Eye (tissue), 1 donor: ENCODE measurements at regions not wholly inside any gene's neighbourhood (a gene's known extent, or its start where the extent isn't known, plus 50 kb on each side); places are given as distances from the start of the nearest gene placed in this dataset.
"Not testable (repeated sequence)": the region's sequence is repeated elsewhere in the genome, so short reads cannot be mapped to it uniquely, and the experiment has no call there.

Source experiments
- DNase-seq: peaks from one replicate; pipeline ENCODE4 v3.0.0-alpha.2; 2015

DNA sequence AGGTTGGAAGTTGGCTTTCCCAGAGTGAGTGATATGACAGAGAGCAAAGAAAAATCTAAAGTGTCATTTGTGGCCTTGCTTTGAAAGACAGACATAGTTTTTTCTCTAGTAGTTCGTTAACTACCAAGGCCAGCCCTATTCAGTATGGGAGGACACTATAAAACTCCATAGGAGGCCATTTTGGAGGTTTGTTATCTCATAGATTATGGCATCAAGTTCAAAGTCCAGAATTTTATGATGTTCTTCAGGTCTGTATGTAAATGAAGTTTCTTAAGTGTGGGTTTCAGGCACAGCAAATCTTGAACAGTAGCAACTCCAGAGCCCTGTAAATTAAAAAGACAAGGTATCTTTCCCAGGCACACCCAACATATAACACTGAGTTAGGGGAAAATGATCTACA is 437.1 kb downstream of the PLPP3 start:
- DNase-seq: no peak

DNA sequence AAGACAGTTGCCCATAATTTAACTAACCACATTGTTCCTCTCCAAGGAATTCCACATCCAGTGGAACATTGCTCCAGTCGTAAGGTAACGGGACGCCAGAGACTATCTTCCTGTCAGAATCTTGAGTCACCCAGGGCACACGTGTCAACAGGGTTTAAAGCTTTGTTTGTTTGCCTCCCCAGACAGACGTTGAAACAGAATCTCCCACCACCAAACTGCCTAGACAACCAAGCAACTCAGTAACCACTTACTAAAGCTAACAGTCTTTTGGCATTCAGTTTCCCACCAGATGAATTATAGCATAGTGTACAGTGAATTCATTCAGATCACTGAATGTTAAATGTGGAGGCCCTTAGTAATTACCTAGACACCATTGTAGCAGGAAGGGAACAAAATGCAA is 439.5 kb downstream of the PLPP3 start:
- no peak for DNase-seq

DNA sequence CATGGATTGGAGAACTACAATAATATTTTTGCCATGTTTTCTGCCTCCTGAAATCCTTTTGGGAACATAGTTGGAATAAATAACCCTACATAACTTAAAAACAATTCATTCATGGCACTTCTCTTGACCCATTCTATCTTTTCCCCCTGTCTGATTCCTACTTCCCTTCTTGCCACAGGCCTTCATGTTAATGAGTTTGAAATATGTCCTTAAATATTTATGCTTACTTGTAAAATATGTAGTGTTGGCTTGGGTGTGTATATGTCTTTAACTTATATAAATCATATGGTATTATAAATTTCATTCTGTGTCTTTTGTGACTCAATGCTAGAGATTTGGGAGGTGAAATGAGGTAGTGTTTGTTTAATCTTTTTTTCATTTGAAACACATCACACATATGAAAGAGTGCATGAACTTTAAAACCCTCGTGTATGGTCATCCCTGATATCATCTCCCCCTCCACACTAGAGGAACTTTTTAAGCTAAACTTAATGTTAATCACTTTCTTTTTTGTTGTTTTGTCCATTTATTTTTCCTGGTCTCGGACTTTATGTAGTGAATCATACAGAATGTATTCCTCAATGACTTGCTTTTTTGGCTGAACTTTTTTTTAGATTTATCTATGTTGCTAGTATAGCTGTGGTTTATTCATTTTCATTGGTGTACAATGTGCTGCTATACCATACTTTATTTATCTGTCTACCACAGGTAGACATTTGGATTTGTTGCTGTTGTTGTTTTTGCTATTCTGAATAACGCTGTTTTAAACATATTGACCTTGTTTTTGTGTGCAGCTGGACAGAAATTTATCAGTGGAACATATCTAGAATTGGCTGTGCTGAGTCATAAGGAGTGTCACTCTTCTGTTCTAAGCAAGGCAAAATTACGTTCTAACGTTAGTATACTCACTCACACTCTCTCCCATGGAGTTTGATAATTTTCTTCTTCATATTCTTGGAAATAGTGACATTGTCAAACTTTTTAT is 441.6 kb downstream of the PLPP3 start:
- DNase-seq: no peak

DNA sequence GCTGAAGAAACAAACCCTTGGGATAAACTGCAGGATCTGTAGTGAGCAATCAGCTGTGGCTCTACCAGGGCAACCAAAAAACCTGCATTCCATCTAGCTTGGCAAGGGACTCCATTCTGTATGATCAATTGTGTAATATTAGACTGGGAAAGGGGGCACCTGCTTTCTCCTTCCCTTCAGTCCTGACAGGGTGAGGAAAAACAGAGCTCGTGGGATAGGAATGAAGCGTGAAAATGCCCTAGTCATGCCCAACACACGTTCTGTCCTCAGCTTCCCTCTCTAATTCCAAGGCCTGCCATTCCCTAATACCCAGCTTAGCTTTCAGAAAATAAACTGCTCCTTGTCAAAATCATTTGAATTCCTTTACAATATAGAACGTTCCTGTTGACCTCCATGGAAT is 442.3 kb downstream of the PLPP3 start:
- no peak for DNase-seq

- no peak for DNase-seq
These were observed 443.6 kb downstream of the PLPP3 start for GRCh38 chr1:56135864-56136147.

GRCh38 chr1:56135069-56135863 is 444.1 kb downstream of the PLPP3 start:
- no peak for DNase-seq

DNA sequence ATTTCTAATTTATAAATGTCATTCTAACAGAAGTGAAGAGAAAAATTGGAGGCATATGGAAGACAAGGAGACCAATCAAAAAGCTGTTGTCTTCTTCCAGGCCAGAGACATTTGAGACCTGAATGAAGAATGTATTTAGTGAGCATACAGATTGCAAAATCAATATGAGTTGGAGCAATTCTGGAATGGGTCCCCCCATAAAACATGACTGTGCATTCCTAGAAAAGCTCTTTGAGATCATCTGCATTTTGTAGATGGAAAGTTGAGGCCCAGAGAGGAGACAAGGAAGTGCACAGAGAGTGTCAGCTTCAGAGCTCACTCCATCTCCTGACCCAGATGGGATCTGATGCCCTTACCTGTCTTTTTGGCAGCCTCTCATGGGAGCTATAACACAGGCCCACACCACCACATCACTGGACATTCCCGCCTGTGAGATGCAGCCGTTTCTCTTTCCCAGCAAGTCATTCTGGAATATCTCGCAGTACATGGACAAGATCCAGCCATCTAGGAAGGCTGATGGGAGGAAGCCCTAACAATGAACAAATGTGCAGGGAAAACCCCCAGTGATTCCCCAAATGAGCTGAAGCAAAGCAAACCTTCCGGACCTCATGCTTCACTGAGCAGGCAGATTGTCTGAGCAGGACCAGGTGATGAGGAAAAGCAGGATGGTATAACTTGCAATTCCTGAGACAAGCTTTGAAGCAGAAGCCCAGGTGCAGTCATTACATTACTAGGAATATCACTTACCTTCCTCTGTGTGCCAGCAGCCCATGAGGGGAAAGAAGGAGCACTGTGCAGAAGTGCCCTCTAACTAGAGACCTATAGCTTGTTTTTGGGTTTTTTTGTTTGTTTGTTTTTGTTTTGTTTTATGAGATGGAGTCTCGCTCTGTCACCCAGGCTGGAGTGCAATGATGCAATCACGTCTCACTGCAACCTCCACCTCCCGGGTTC is 445.6 kb downstream of the PLPP3 start:
- DNase-seq: no peak

- no peak for DNase-seq
These were observed 446.8 kb downstream of the PLPP3 start for GRCh38 chr1:56132520-56132919.

DNA sequence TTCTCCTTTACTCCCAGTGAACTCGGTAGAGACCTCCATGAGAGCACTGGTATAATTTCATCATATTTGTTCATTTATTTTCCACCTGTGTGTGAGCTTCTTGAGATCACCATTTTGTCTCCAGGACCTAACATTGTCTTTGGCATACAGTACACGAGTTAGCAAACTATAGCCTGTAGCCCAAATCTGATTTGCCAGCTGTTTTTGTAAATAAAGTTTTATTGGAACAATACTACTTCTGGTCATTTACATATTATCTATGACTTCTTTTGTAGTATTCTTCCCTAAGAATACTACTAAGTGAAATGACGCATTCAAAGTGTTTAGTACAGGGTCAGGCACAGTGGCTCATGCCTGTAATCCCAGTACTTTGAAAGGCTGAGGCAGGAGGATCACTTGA is 449.5 kb downstream of the PLPP3 start:
- no peak for DNase-seq

DNA sequence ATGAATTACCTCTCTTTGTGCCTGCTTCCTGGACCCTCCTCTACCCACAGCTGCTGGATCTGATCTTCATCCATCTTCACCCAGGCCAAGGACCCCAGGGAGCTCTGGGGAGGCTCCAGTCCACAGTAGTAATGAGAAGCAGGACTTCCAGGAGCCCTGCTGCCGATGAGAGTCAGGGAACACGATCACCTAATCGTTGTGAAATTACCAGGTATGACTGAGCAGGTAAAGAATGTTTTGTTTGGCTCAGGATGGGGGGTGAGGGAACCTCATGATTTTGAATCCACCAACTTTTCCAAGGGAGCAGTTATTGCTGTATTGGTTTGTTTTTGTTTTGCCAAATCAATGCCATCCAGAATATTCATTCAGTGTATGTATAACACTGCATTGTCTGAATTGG is 454.0 kb downstream of the PLPP3 start:
- no peak for DNase-seq

DNA sequence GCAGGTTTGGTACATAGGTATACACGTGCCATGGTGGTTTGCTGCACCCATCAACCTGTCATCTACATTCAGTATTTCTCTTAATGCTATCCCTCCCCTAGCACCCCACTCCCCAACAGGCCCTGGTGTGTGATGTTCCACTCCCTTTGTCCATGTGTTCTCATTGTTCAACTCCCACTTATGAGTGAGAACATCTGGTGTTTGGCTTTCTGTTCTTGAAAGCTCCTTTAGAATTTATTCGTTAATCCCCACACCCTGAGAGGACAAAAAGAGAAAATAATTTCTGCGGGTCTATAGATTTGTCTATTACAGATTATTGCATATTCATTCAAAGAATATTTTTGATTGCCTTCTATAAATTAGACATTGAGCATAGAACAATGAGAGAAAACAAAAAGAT is 455.5 kb downstream of the PLPP3 start:
- DNase-seq: no peak

GRCh38 chr1:56123421-56123820 is 455.9 kb downstream of the PLPP3 start:
- DNase-seq: no peak

GRCh38 chr1:56120021-56120420 is 459.3 kb downstream of the PLPP3 start:
- no peak for DNase-seq

DNA sequence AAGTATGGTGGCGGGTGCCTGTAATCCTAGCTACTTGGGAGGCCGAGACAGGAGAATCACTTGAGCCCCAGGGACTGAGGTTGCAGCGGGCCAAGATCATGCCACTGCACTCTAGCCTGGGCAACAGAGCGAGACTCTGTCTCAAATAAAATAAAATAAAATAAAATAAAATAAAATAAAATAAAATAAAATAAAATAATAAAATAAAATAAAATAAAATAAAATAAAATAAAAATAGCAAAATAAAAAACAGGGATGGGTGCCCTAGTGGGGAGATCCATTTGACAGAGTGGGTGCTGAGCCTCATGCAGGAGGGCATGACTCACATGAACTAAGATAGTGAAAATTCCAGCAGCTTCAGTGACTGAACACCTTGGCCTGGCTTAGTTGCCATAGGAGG is 460.7 kb downstream of the PLPP3 start:
- not testable (repeated sequence) for DNase-seq

- DNase-seq: no peak
These were observed 463.7 kb downstream of the PLPP3 start for GRCh38 chr1:56115701-56116100.

GRCh38 chr1:56113679-56114078 is 465.7 kb downstream of the PLPP3 start:
- DNase-seq: no peak

DNA sequence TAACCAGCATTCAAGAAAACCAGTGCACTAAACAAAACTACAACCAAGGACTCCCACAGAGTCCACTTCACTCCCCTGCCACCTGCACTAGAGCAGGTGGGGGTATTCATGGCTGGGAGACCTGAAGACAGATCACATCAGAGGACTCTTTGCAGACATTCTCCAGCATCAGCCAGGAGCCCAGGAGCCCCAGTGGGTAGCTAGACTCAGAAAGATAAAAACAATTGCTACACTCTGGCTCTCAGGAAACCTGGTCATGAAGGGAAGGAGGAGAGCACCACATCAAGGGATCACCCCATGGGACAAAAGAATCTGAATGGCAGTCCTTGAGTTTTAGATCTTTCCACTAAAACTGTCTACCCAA is 472.1 kb downstream of the PLPP3 start:
- DNase-seq: no peak

GRCh38 chr1:56106531-56107274 is 472.7 kb downstream of the PLPP3 start:
- DNase-seq: no peak

GRCh38 chr1:56105397-56105796 is 474.0 kb downstream of the PLPP3 start:
- no peak for DNase-seq

DNA sequence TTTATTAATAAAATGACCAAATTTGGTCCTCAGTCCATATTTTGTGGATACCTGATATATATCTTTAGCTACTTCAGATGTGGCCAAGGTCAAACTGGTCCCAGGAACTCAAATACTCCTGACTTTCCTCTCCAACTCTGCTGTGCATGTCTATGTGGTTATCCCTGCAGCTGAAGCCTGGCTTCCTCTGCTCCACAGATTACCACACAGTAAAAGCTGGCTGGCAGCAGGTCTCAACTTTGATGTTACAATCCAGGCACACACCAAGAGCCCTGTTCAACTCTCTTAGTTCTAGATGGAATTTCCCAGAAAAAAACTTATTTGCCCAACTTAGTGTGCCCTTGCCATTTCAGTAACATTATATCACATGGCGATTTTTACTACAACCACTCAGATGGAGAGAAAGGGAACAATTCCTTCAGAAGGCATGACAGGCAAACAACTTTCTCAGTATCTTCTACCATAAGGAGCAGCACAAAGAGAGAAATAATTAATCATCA is 479.5 kb downstream of the PLPP3 start:
- DNase-seq: no peak

GRCh38 chr1:56098946-56099345 is 480.4 kb downstream of the PLPP3 start:
- no peak for DNase-seq

- no peak for DNase-seq
These were observed 481.6 kb downstream of the PLPP3 start for GRCh38 chr1:56097713-56098112.
